ENCODE measurements at regions not wholly inside any gene's neighbourhood (a gene's known extent, or its start where the extent isn't known, plus 50 kb on each side); places are given as distances from the start of the nearest gene placed in this dataset.

DNA sequence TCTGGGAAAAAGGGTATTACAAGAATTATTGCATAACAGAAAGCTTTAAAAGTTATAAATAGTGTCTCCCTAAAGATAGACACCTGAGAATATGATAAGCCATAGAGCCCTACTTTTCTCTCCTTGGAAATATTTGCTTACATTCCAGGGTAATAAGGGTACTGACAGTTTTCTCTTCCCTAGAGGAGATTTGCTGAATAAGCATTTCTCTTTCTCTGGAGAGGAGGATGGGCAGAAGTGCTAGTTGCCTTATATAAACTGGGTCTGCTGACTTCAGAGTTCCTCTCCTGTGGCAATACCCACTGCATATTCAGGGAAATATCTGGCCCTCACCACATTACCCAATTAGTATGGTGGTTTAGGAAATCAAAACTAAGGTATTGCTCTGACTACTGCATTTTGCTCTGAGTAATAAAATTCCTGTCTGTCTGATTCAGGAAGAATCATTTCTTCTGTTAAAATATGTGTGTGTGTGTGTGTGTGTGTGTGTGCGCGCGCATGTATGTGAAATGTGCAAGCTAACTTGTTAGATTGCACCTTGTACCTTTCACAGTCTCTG lies 1391.3 kb downstream of the DSC3 start:
- TF ChIP-seq, protein P1, sequence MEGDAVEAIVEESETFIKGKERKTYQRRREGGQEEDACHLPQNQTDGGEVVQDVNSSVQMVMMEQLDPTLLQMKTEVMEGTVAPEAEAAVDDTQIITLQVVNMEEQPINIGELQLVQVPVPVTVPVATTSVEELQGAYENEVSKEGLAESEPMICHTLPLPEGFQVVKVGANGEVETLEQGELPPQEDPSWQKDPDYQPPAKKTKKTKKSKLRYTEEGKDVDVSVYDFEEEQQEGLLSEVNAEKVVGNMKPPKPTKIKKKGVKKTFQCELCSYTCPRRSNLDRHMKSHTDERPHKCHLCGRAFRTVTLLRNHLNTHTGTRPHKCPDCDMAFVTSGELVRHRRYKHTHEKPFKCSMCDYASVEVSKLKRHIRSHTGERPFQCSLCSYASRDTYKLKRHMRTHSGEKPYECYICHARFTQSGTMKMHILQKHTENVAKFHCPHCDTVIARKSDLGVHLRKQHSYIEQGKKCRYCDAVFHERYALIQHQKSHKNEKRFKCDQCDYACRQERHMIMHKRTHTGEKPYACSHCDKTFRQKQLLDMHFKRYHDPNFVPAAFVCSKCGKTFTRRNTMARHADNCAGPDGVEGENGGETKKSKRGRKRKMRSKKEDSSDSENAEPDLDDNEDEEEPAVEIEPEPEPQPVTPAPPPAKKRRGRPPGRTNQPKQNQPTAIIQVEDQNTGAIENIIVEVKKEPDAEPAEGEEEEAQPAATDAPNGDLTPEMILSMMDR (IDR thresholded peaks at IDR 0.05) = no peak
- TF ChIP-seq POLR2AphosphoS5 (IDR thresholded peaks at IDR 0.05; ENCODE audit: low read depth, low read length) (no peak), SIN3A (IDR thresholded peaks at IDR 0.05; ENCODE audit: borderline replicate concordance, insufficient read depth, low read depth, low read length) (no peak)

Data from Panc1 (cell line).